Transverse colon (tissue), 4 donors: ENCODE measurements at regions not wholly inside any gene's neighbourhood (a gene's known extent, or its start where the extent isn't known, plus 50 kb on each side); places are given as distances from the start of the nearest gene placed in this dataset.

ENCODE experiments used
- DNase-seq: peaks from one replicate; pipeline ENCODE4 v3.0.0-alpha.2; 2019
- H3K27ac ChIP-seq, 4 donors: fragments of 200-600 bp; sonication (generic); 2 replicates each; pipeline ENCODE4 v1.5.1; 2016 to 2018; ENCODE audit warnings: inconsistent platforms in 4 of 4
- H3K27me3 ChIP-seq: fragments of 200-600 bp; sonication (generic); 2 replicates; pipeline ENCODE4 v1.5.1; 2017; ENCODE audit warnings: inconsistent platforms
- H3K36me3 ChIP-seq, 4 donors: fragments of 200-600 bp; sonication (generic); 2 replicates each; pipeline ENCODE4 v1.5.1; 2017 to 2019; ENCODE audit warnings: inconsistent platforms in 4 of 4
- H3K4me1 ChIP-seq, 4 donors: fragments of 200-600 bp; sonication (generic); 2 replicates each; pipeline ENCODE4 v1.5.1; 2017 to 2020; ENCODE audit warnings: inconsistent platforms in 4 of 4
- H3K4me3 ChIP-seq, 4 donors: fragments of 200-600 bp; sonication (generic); 1 replicate in 1 of 4; 2 replicates in 3 of 4; pipeline versions ENCODE4 v1.5.1 to v1.6.1; 2017 to 2019; ENCODE audit warnings: inconsistent platforms in 4 of 4
- H3K9me3 ChIP-seq, 2 donors: fragments of 200-600 bp; sonication (generic); 2 replicates each; pipeline ENCODE4 v1.5.1; 2017 to 2019; ENCODE audit warnings: inconsistent platforms in 2 of 2
- EP300 ChIP-seq: sonication (generic); formaldehyde crosslinking; IDR thresholded peaks from one replicate; pipeline ENCODE4 v1.6.1; 2017; ENCODE audit warnings: antibody characterized with exemption, low read depth
- POLR2A ChIP-seq: fragments of 450-650 bp; IDR thresholded peaks from one replicate; pipeline ENCODE4 v1.6.1; 2016; ENCODE audit warnings: antibody characterized with exemption, mild to moderate bottlenecking, moderate library complexity
- POLR2AphosphoS5 ChIP-seq, 3 donors: sonication (generic); formaldehyde crosslinking; IDR thresholded peaks; one replicate each; pipeline ENCODE4 v1.6.1; 2016; ENCODE audit warnings: antibody characterized with exemption in 3 of 3
- WGBS, 2 donors: methylation state at CpG; one replicate each; pipeline ENCODE4 v1.1.5; 2018; ENCODE audit warnings: low coverage in 1 of 2; 5-methylcytosine and 5-hydroxymethylcytosine counted together
- in situ Hi-C, 4 donors: fragments of 200-750 bp; cut with MboI; loops; one replicate each; pipeline versions ENCODE4 v1.15.0 to v1.15.1; 2017; ENCODE audit warnings: low sequenced_read_pairs in 3 of 4, low pct_ligation_motif_present in 1 of 4, low pct_unique_long_range_greater_than_20kb in 1 of 4
- intact Hi-C: fragments of 100-400 bp; cut with DNase I; formaldehyde crosslinking; loops from one replicate; pipeline ENCODE4 v1.15.1; 2023; ENCODE audit warnings: low total_unique reads
- TF ChIP-seq, protein P1 (sequence below), 5 experiments: fragments of 200-600 bp in 3 of 5; fragments of 450-650 bp in 2 of 5; sonication (generic) in 3 of 5; IDR thresholded peaks; 1 replicate in 2 of 5; 2 replicates in 3 of 5; pipeline ENCODE4 v1.5.1; 2016 to 2017; ENCODE audit warnings: antibody characterized with exemption in 5 of 5, inconsistent platforms in 3 of 5, mild to moderate bottlenecking in 2 of 5, moderate library complexity in 1 of 5

DNA sequence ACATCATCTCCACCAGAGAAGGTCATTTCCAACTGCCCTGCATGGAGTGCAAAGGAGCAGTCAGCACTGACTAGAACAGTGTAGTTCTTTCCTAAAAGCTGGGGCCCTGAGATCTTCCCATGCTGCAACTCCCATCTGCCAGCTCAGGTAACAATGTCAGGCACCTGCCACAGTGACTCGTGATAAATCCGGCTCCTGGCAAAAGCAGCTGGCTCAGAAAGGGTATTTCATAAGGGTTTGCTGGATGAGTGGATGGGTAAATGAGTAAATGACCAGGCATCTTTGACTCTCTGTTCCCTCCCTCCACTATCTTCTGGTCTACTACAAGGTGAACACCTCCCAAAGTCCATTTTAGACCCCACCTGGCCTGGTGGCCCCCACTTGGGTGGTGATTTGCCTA, 403.6 kb downstream of the NXPE2 start:
- no peak for DNase-seq
- Histone ChIP-seq H3K27me3 (peaks cover 6% of the 10 kb centered on the region), H3K9me3 (no peaks in the 10 kb centered on the region), H3K4me1 (no peaks in the 10 kb centered on the region), H3K36me3 (no peaks in the 10 kb centered on the region), H3K27ac (no peak overlapping the region), H3K4me3 (no peak overlapping the region)
- in situ Hi-C loops, result no loop called here
- intact Hi-C loops, result no loop called here
- no peak for TF ChIP-seq POLR2AphosphoS5 (IDR thresholded peaks at IDR 0.05)
- TF ChIP-seq EP300, result no peak
- TF ChIP-seq, protein P1, sequence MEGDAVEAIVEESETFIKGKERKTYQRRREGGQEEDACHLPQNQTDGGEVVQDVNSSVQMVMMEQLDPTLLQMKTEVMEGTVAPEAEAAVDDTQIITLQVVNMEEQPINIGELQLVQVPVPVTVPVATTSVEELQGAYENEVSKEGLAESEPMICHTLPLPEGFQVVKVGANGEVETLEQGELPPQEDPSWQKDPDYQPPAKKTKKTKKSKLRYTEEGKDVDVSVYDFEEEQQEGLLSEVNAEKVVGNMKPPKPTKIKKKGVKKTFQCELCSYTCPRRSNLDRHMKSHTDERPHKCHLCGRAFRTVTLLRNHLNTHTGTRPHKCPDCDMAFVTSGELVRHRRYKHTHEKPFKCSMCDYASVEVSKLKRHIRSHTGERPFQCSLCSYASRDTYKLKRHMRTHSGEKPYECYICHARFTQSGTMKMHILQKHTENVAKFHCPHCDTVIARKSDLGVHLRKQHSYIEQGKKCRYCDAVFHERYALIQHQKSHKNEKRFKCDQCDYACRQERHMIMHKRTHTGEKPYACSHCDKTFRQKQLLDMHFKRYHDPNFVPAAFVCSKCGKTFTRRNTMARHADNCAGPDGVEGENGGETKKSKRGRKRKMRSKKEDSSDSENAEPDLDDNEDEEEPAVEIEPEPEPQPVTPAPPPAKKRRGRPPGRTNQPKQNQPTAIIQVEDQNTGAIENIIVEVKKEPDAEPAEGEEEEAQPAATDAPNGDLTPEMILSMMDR (IDR thresholded peaks at IDR 0.05), result no peak
- TF ChIP-seq POLR2A, result no peak
- WGBS, 2 donors, result 52% methylated on average over 2 of the region's 2 CpGs; no CpG with 5 or more reads in 1 of the 2 donors

DNA sequence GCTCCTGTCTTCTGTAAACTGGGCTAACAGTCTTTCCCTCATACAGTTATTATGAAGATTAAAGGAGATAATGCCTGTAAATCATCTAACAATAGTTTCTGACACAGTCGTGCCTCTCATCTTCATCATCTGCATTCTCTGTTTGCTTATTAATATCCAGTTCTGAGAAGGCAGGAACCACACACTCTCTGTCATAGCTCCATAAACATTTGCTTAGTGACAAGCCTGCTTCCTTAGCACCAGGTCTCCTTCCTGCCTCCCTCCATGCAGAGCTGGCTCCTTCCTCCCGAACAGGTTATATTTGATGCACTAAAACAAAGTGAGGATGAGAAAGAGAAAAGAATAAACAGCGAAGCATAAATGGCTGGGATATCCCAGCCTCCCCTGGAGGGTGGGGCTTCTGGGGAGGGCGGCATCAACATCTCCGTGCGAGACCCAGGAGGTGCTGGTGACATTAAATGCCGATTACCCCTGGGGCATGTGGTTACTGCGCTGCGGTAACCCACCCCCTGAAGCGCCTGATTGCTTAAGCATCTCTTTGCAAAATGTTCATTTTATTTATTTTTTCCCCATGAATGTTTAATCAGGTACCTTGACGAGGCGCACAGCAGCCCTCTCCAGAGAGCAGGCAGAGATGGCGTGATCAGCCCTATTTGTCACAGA, 404.9 kb downstream of the NXPE2 start:
- intact Hi-C loops, result no loop called here
- Histone ChIP-seq H3K4me1 (no peaks in the 10 kb centered on the region), H3K36me3 (no peaks in the 10 kb centered on the region), H3K27me3 (peaks cover 6% of the 10 kb centered on the region), H3K9me3 (no peaks in the 10 kb centered on the region), H3K4me3 (no peak overlapping the region), H3K27ac (no peak overlapping the region)
- TF ChIP-seq EP300, result no peak
- DNase-seq, result no peak
- 43 to 60% methylated on average over 3 to 13 of the region's 13 CpGs for WGBS, 2 donors
- in situ Hi-C loops, result no loop called here

DNA sequence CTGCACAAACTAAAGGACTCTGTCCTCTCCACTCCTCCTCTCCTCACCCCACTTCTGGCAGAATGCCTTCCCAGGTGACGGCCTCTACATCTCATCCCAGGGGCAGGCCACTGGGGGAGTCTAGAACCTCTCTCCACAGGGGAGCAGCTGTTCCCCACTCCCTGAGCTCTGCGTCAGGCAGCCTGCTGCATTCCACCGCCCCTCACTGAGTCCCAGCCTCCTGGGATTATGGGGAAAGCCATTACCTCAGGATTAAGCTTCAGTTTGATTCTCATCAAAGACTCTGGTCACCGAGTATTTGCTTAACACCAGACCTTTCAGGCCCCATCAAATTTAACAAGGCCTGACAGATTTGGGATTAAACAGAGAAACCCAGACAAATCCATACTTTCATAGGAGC, 405.9 kb downstream of the NXPE2 start:
- intact Hi-C loops, result no loop called here

DNA sequence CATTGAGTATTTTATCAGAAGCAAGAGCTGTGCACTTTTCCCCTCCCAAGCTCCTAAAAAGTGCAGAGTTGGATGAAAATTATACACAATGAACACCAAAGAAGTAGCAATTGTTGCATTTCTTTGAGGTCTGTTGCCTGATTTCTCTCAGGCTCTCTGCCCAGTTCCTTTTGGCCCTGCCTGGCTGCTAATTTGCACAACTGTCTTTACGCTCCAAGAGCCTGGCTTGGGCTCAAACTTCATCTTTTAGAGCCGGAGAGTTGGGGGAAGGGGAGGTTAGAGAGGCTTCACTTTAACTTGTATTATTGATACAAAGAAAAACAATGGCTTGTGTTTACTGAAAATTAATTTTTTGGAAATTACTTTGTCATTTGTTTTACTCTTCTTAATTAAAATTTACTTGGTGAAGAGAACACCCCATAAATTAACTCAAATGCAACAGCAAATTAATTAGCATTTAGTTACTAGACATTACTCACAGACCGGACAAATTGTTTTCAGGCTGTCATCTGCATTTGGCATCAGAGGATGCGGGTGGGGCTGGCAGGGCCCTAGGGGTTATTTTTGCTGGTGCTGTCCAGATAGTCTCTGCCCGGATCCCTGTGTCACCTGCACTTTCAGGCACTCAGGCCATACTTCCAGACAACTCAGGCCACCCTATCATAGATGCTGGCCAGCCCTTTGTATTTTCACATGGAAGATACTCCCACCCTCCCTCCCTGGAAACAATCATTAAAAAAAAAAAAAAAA, 407.3 kb downstream of the NXPE2 start:
- Histone ChIP-seq H3K27me3 (no peaks in the 10 kb centered on the region), H3K27ac (no peak overlapping the region), H3K9me3 (no peaks in the 10 kb centered on the region), H3K36me3 (no peaks in the 10 kb centered on the region), H3K4me1 (no peaks in the 10 kb centered on the region), H3K4me3 (no peak overlapping the region)
- 64 to 71% methylated on average over 2 to 5 of the region's 5 CpGs for WGBS, 2 donors
- in situ Hi-C loops (no loop called here), intact Hi-C loops (no loop called here)
- DNase-seq, result no peak
- no peak for TF ChIP-seq POLR2AphosphoS5 (IDR thresholded peaks at IDR 0.05)

More for the DNA sequence above, 405.9 kb downstream of the NXPE2 start:
- WGBS, 2 donors, result 70% methylated on average over 4 of the region's 4 CpGs; no CpG with 5 or more reads in 1 of the 2 donors
- DNase-seq, result no peak
- Histone ChIP-seq H3K36me3 (no peaks in the 10 kb centered on the region), H3K27ac (no peak overlapping the region), H3K4me3 (no peak overlapping the region), H3K4me1 (no peaks in the 10 kb centered on the region), H3K9me3 (no peaks in the 10 kb centered on the region), H3K27me3 (peaks cover under 1% of the 10 kb centered on the region)
- TF ChIP-seq EP300 (no peak), POLR2A (no peak), POLR2AphosphoS5 (IDR thresholded peaks at IDR 0.05) (no peak)
- TF ChIP-seq, protein P1 (IDR thresholded peaks at IDR 0.05), result no peak
- in situ Hi-C loops, result no loop called here

- Histone ChIP-seq H3K4me1 (no peaks in the 10 kb centered on the region), H3K27ac (no peak overlapping the region), H3K4me3 (no peak overlapping the region), H3K36me3 (no peaks in the 10 kb centered on the region), H3K27me3 (no peaks in the 10 kb centered on the region), H3K9me3 (no peaks in the 10 kb centered on the region)
- no peak for DNase-seq
- WGBS, 2 donors, result 62 to 100% methylated on average over 1 to 2 of the region's 2 CpGs
- in situ Hi-C loops (no loop called here), intact Hi-C loops (no loop called here)
- TF ChIP-seq EP300 (no peak), POLR2A (no peak), POLR2AphosphoS5 (IDR thresholded peaks at IDR 0.05) (no peak)
- TF ChIP-seq, protein P1 (IDR thresholded peaks at IDR 0.05), result no peak
Measured at GRCh38 chr11:115087791-115088190, 409.5 kb downstream of the NXPE2 start.
